GM23338 (cell line): ENCODE measurements at regions not wholly inside any gene's neighbourhood (a gene's known extent, or its start where the extent isn't known, plus 50 kb on each side); places are given as distances from the start of the nearest gene placed in this dataset.

Experiments used
- ETS1 ChIP-seq: IDR thresholded peaks from 2 replicates; pipeline ENCODE4 v1.6.1; 2016; ENCODE audit warnings: antibody characterized with exemption
- EZH2 ChIP-seq: fragments of 200-600 bp; sonication (generic); IDR thresholded peaks from one replicate; pipeline ENCODE4 v1.8.0; 2017; ENCODE audit warnings: antibody characterized with exemption, mild to moderate bottlenecking, low read depth; ENCODE audit not compliant: unreplicated experiment
- NANOG ChIP-seq: IDR thresholded peaks from 2 replicates; pipeline ENCODE4 v1.6.1; 2016; ENCODE audit warnings: antibody characterized with exemption, borderline replicate concordance
- REST ChIP-seq: IDR thresholded peaks from one replicate; pipeline ENCODE4 v1.6.1; 2018; ENCODE audit warnings: antibody characterized with exemption; ENCODE audit not compliant: unreplicated experiment
- STAT1 ChIP-seq: IDR thresholded peaks from one replicate; pipeline ENCODE4 v1.6.1; 2016; ENCODE audit warnings: antibody characterized with exemption; ENCODE audit not compliant: unreplicated experiment
- ZNF114 ChIP-seq: fragments of 250-450 bp; sonication (Bioruptor Pico); IDR thresholded peaks from 2 replicates; pipeline ENCODE4 v1.5.0; 2020; ENCODE audit warnings: mild to moderate bottlenecking, moderate library complexity
- ZNF331 ChIP-seq: fragments of 250-450 bp; sonication (Bioruptor Pico); IDR thresholded peaks from 2 replicates; pipeline ENCODE4 v1.5.0; 2020; ENCODE audit warnings: low read depth, mild to moderate bottlenecking, moderate library complexity
- ZNF462 ChIP-seq: fragments of 250-450 bp; sonication (Bioruptor Pico); IDR thresholded peaks from 2 replicates; pipeline ENCODE4 v1.5.0; 2020; ENCODE audit warnings: mild to moderate bottlenecking, moderate library complexity

- no peak for TF ChIP-seq ZNF462 (CRISPR knock-in tag)
- TF ChIP-seq ZNF114 (CRISPR knock-in tag), result no peak
- no peak for TF ChIP-seq REST
- TF ChIP-seq STAT1, result no peak
- TF ChIP-seq ETS1, result no peak
- TF ChIP-seq EZH2, result no peak
- TF ChIP-seq NANOG, result no peak
- TF ChIP-seq ZNF331 (CRISPR knock-in tag), result no peak
These were observed 550.4 kb downstream of the BCL11A start (continued) for GRCh38 chr2:60003076-60003475.
